WTC11 (cell line): ENCODE measurements at regions not wholly inside any gene's neighbourhood (a gene's known extent, or its start where the extent isn't known, plus 50 kb on each side); places are given as distances from the start of the nearest gene placed in this dataset.

ENCODE experiments used
- ATAC-seq: fragments of 200-7000 bp; cut with Tn5 transposase; 2 replicates; pipeline ENCODE4 v1.10.0; 2021; ENCODE audit warnings: mild to moderate bottlenecking, moderate library complexity
- CTCF ChIA-PET: fragments of 300-600 bp; sonication (Branson Sonifier 250); formaldehyde crosslinking; loops from one replicate; lab custom pipeline; 2021; ENCODE audit warnings: antibody characterized with exemption; lab: Charles Lee
- POLR2A ChIA-PET: fragments of 350-600 bp; sonication (Branson Sonifier 250); formaldehyde crosslinking; loops from one replicate; lab custom pipeline; 2021; ENCODE audit warnings: antibody characterized with exemption; lab: Charles Lee
- DNase-seq: peaks from one replicate; pipeline ENCODE4 v3.0.0; 2021; ENCODE audit warnings: low spot score
- H3K27ac Mint-ChIP-seq: 2 replicates; pipeline ENCODE4 v1.8.0; 2021; ENCODE audit warnings: mixed read lengths
- H3K27me3 Mint-ChIP-seq: 2 replicates; pipeline ENCODE4 v1.8.0; 2021; ENCODE audit warnings: low read depth, mild to moderate bottlenecking, moderate library complexity, mixed read lengths
- H3K36me3 Mint-ChIP-seq: 2 replicates; pipeline ENCODE4 v1.8.0; 2021; ENCODE audit warnings: mixed read lengths
- H3K4me1 Mint-ChIP-seq: 2 replicates; pipeline ENCODE4 v1.8.0; 2022; ENCODE audit warnings: mixed read lengths
- H3K4me3 Mint-ChIP-seq: 2 replicates; pipeline ENCODE4 v1.8.0; 2021; ENCODE audit warnings: mild to moderate bottlenecking, moderate library complexity, mixed read lengths
- H3K9me3 Mint-ChIP-seq: 2 replicates; pipeline ENCODE4 v1.8.0; 2021; ENCODE audit warnings: mixed read lengths
- ATF1 ChIP-seq: sonication (generic); formaldehyde crosslinking; IDR thresholded peaks from 2 replicates; pipeline ENCODE4 v1.8.1; 2023; ENCODE audit warnings: mild to moderate bottlenecking, moderate library complexity, missing genetic modification reagents
- ETV6 ChIP-seq: sonication (generic); formaldehyde crosslinking; IDR thresholded peaks from 2 replicates; pipeline ENCODE4 v1.8.1; 2022; ENCODE audit warnings: mild to moderate bottlenecking, missing genetic modification reagents
- RELA ChIP-seq: sonication (generic); formaldehyde crosslinking; IDR thresholded peaks from 2 replicates; pipeline ENCODE4 v1.8.1; 2022; ENCODE audit warnings: missing genetic modification reagents, mild to moderate bottlenecking, borderline replicate concordance
- RORB ChIP-seq: fragments of 250-450 bp; sonication (Bioruptor Pico); IDR thresholded peaks from 2 replicates; pipeline ENCODE4 v1.9.0; 2021; ENCODE audit warnings: mild to moderate bottlenecking
- SP1 ChIP-seq: sonication (generic); formaldehyde crosslinking; conservative IDR thresholded peaks from 2 replicates; pipeline ENCODE4 v1.8.1; 2022; ENCODE audit warnings: missing genetic modification reagents
- ZNF317 ChIP-seq: sonication (generic); formaldehyde crosslinking; IDR thresholded peaks from 2 replicates; pipeline ENCODE4 v1.8.1; 2023; ENCODE audit warnings: low read depth, mild to moderate bottlenecking, moderate library complexity, missing genetic modification reagents, borderline replicate concordance
- ZNF396 ChIP-seq: fragments of 250-450 bp; sonication (Bioruptor Pico); IDR thresholded peaks from 2 replicates; pipeline ENCODE4 v1.8.0; 2021; ENCODE audit warnings: mild to moderate bottlenecking, moderate library complexity, borderline replicate concordance
- ZNF423 ChIP-seq: fragments of 250-450 bp; sonication (Bioruptor Pico); IDR thresholded peaks from 2 replicates; pipeline ENCODE4 v2.1.2; 2022; ENCODE audit warnings: mild to moderate bottlenecking, moderate library complexity
- TF ChIP-seq, protein P1 (sequence below): sonication (generic); formaldehyde crosslinking; IDR thresholded peaks from 2 replicates; pipeline ENCODE4 v1.8.1; 2022; ENCODE audit warnings: mild to moderate bottlenecking, missing genetic modification reagents, moderate library complexity, borderline replicate concordance
- TF ChIP-seq, protein P2 (sequence below): sonication (generic); formaldehyde crosslinking; IDR thresholded peaks from 2 replicates; pipeline ENCODE4 v1.8.1; 2022; ENCODE audit warnings: missing genetic modification reagents, borderline replicate concordance
- TF ChIP-seq, protein P3 (sequence below): sonication (generic); formaldehyde crosslinking; IDR thresholded peaks from 2 replicates; pipeline ENCODE4 v1.8.0; 2022; ENCODE audit warnings: missing genetic modification reagents
- TF ChIP-seq, protein P4 (sequence below): fragments of 250-450 bp; sonication (Bioruptor Pico); IDR thresholded peaks from 2 replicates; pipeline ENCODE4 v1.9.0; 2021; ENCODE audit warnings: mild to moderate bottlenecking

DNA sequence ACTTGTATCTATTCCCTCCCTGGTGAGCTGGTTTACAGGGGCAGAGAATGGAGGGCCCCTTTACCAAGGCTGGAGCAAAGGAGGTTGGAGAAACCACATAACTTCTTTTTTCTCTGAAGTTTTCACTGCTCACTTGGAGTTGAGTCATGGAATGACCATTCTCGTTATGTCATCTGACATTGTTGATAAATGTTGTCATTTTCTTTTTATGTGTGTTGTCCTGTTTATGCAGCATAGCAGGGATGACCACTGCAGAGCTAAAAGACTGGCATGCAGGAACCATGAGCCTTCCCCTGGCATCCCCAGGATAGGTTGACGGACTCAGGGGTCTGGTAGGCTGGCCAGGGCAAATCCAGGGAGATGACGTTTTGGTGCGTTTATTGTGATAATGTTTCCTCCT is 256.8 kb upstream of the DDHD1 start:
- ChIA-PET POLR2A (no interaction called here), CTCF (interaction anchor here (1.3 kb wide), 1 partner anchor 938 kb away, joined by 5 read pairs; no protein-coding TSS in a partner anchor)
- Mint-ChIP-seq H3K27ac (no peak overlapping the region), H3K27me3 (no peaks in the 10 kb centered on the region), H3K4me3 (no peak overlapping the region), H3K9me3 (peaks cover 14% of the 10 kb centered on the region), H3K4me1 (no peaks in the 10 kb centered on the region), H3K36me3 (no peaks in the 10 kb centered on the region; the same call in 1 of the 2 replicates)
- DNase-seq (no peak), ATAC-seq (no peak)
- TF ChIP-seq, protein P1, sequence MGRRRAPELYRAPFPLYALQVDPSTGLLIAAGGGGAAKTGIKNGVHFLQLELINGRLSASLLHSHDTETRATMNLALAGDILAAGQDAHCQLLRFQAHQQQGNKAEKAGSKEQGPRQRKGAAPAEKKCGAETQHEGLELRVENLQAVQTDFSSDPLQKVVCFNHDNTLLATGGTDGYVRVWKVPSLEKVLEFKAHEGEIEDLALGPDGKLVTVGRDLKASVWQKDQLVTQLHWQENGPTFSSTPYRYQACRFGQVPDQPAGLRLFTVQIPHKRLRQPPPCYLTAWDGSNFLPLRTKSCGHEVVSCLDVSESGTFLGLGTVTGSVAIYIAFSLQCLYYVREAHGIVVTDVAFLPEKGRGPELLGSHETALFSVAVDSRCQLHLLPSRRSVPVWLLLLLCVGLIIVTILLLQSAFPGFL (CRISPR knock-in tag), result no peak
- no peak for TF ChIP-seq RORB (CRISPR knock-in tag)
- no peak for TF ChIP-seq SP1 (CRISPR knock-in tag)
- TF ChIP-seq ZNF396, result no peak
- no peak for TF ChIP-seq ZNF317 (CRISPR knock-in tag)
- TF ChIP-seq, protein P2, sequence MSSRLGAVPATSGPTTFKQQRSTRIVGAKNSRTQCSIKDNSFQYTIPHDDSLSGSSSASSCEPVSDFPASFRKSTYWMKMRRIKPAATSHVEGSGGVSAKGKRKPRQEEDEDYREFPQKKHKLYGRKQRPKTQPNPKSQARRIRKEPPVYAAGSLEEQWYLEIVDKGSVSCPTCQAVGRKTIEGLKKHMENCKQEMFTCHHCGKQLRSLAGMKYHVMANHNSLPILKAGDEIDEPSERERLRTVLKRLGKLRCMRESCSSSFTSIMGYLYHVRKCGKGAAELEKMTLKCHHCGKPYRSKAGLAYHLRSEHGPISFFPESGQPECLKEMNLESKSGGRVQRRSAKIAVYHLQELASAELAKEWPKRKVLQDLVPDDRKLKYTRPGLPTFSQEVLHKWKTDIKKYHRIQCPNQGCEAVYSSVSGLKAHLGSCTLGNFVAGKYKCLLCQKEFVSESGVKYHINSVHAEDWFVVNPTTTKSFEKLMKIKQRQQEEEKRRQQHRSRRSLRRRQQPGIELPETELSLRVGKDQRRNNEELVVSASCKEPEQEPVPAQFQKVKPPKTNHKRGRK (CRISPR knock-in tag), result no peak

DNA sequence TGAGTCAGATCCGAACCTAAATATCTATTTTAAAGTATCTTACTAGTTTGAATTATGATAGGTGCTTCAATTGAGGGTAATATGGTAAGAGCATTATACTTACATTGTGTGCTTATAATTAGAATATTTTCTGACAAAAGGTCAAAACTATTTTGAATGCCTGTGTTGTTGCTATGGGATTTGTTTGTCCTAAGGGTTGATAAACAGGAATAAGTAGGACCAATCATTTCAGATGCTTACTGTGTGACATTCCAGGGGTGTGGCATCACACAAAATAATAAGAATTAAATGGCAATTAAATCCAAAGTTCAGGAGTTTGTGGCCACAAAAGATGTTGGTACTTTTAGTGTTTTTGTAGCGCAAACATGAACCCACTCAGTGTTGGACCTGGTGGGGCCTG is 256.2 kb upstream of the DDHD1 start:
- Mint-ChIP-seq H3K27me3 (no peaks in the 10 kb centered on the region), H3K9me3 (peaks cover 14% of the 10 kb centered on the region), H3K36me3 (no peaks in the 10 kb centered on the region; the same call in 1 of the 2 replicates), H3K4me3 (no peak overlapping the region), H3K27ac (no peak overlapping the region), H3K4me1 (no peaks in the 10 kb centered on the region)
- DNase-seq (no peak), ATAC-seq (no peak)
- CTCF ChIA-PET, result no interaction called here
- TF ChIP-seq ZNF423 (CRISPR knock-in tag) (no peak), RELA (no peak), ETV6 (CRISPR knock-in tag) (no peak), ATF1 (CRISPR knock-in tag) (no peak)
- TF ChIP-seq, protein P3, sequence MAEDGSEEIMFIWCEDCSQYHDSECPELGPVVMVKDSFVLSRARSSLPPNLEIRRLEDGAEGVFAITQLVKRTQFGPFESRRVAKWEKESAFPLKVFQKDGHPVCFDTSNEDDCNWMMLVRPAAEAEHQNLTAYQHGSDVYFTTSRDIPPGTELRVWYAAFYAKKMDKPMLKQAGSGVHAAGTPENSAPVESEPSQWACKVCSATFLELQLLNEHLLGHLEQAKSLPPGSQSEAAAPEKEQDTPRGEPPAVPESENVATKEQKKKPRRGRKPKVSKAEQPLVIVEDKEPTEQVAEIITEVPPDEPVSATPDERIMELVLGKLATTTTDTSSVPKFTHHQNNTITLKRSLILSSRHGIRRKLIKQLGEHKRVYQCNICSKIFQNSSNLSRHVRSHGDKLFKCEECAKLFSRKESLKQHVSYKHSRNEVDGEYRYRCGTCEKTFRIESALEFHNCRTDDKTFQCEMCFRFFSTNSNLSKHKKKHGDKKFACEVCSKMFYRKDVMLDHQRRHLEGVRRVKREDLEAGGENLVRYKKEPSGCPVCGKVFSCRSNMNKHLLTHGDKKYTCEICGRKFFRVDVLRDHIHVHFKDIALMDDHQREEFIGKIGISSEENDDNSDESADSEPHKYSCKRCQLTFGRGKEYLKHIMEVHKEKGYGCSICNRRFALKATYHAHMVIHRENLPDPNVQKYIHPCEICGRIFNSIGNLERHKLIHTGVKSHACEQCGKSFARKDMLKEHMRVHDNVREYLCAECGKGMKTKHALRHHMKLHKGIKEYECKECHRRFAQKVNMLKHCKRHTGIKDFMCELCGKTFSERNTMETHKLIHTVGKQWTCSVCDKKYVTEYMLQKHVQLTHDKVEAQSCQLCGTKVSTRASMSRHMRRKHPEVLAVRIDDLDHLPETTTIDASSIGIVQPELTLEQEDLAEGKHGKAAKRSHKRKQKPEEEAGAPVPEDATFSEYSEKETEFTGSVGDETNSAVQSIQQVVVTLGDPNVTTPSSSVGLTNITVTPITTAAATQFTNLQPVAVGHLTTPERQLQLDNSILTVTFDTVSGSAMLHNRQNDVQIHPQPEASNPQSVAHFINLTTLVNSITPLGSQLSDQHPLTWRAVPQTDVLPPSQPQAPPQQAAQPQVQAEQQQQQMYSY (CRISPR knock-in tag), result no peak
- POLR2A ChIA-PET, result no interaction called here

DNA sequence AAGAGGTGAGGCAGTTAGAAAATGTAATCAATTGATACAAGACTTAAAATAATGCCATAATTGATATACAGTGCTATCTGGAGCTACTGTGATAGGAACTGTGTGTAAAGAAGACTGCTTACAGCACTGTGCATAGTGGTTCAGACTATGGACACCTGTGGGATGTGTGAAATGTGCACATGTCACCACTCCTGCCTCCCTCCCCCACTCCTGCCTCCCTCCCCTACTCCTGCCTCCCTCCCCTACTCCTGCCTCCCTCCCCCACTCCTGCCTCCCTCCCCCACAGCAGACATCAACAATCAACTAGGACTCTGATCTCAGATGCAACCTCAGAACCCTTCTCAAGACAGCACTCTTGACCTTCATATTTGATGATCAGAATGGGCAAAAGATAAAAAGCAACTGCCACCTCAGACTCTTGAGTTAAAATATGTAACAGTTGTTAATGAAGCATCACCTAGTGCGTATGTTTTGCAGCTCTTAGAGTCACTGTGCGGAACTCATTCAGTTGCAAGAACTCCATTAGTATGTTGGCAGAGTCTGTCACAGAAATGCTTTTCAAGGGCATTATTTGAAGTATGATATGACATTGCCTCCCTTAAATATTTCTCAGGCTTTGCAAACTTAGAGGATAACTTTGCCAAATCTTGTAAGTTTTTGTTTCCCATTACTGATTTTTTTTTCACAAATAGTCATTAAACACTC is 255.2 kb upstream of the DDHD1 start:
- Mint-ChIP-seq H3K4me3 (no peak overlapping the region), H3K4me1 (no peaks in the 10 kb centered on the region)
- TF ChIP-seq, protein P4, sequence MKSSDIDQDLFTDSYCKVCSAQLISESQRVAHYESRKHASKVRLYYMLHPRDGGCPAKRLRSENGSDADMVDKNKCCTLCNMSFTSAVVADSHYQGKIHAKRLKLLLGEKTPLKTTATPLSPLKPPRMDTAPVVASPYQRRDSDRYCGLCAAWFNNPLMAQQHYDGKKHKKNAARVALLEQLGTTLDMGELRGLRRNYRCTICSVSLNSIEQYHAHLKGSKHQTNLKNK, result no peak
- TF ChIP-seq, all 79 proteins: peak for 0
- Mint-ChIP-seq H3K9me3 (peaks cover 14% of the 10 kb centered on the region), H3K27me3 (no peaks in the 10 kb centered on the region), H3K27ac (no peak overlapping the region), H3K36me3 (no peaks in the 10 kb centered on the region; the same call in 1 of the 2 replicates)
- ChIA-PET CTCF (no interaction called here), POLR2A (no interaction called here)
- DNase-seq (no peak), ATAC-seq (no peak)
